IPS DF 19.7 (cell line): ENCODE measurements at regions not wholly inside any gene's neighbourhood (a gene's known extent, or its start where the extent isn't known, plus 50 kb on each side); places are given as distances from the start of the nearest gene placed in this dataset.

Experiments
- DNase-seq: peaks from one replicate; pipeline ENCODE4 v3.0.0-alpha.2; 2013; ENCODE audit warnings: low read depth, low spot score

DNA sequence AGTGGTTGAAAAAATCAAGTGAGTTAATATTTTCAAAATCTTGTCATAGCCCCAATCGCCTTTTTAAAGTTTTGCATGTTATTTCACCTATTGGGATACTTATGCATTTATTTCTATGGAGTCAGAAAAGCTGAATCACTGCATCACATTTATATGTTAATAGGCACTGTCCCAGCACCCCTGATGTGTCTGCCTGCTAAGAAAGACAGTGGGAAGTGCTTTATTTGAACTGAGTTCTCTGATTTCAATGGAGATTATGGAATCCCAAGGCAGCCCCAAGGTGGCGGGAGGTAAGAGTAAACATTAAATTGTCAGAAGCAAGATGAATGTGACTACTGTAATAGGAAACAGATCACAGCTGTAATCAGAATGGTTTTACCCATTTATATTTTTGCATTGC lies 2225.7 kb downstream of the NCAM2 start:
- no peak for DNase-seq

GRCh38 chr21:23218667-23219066 lies 2220.5 kb downstream of the NCAM2 start:
- no peak for DNase-seq

DNA sequence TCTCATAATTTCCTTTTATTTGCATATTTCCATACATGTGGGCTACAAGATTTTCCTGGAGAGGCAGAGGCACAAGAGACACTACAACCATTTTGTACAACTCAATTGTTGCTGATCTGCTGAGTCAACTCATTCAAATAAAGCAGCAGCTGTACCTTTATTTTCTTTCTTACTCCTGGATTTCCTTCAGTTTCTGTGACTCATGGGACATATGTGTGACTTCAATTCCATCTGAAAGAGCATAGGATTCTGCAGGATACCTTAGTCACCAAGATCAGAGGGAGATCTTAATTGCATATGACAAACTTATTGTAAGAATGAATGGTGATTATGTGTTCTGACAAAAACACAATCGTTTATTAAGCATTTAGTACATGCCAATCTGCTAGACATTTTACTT lies 2219.4 kb downstream of the NCAM2 start:
- no peak for DNase-seq

- no peak for DNase-seq
Measured at GRCh38 chr21:23215261-23215660, 2217.1 kb downstream of the NCAM2 start.
